ENCODE measurements at regions not wholly inside any gene's neighbourhood (a gene's known extent, or its start where the extent isn't known, plus 50 kb on each side); places are given as distances from the start of the nearest gene placed in this dataset.

GRCh38 chrX:10350981-10351380 lies 194.2 kb downstream of the CLCN4 start:
- H3K4me1 ChIP-seq, result no peaks in the 10 kb centered on the region
- no peaks in the 10 kb centered on the region for H3K27me3 ChIP-seq
- ATAC-seq, result no peak
- WGBS, 2 donors (ENCODE audit: low coverage in 1 of 2), result 60 to 66% methylated on average over 1 to 2 of the region's 3 CpGs
- no peak overlapping the region for H3K4me3 ChIP-seq
- H3K9me3 ChIP-seq, result no peaks in the 10 kb centered on the region
- H3K27ac ChIP-seq, result no peak overlapping the region
- TF ChIP-seq EP300 (IDR thresholded peaks at IDR 0.05) (no peak), CTCF (IDR thresholded peaks at IDR 0.05) (no peak), POLR2AphosphoS5 (IDR thresholded peaks at IDR 0.05) (no peak), POLR2A (IDR thresholded peaks at IDR 0.05) (no peak)
- H3K36me3 ChIP-seq, result no peaks in the 10 kb centered on the region

- WGBS, 2 donors (ENCODE audit: low coverage in 1 of 2), result 63% methylated on average over 1 of the region's 1 CpG; no CpG with 5 or more reads in 1 of the 2 donors
- no peak for TF ChIP-seq EP300 (IDR thresholded peaks at IDR 0.05)
- no peak for TF ChIP-seq POLR2A (IDR thresholded peaks at IDR 0.05)
- no peak for TF ChIP-seq CTCF (IDR thresholded peaks at IDR 0.05)
- TF ChIP-seq POLR2AphosphoS5 (IDR thresholded peaks at IDR 0.05), result no peak
These were observed 195.8 kb downstream of the CLCN4 start for GRCh38 chrX:10352536-10352935.

GRCh38 chrX:10356979-10357378 lies 200.2 kb downstream of the CLCN4 start:
- no peaks in the 10 kb centered on the region for H3K4me1 ChIP-seq
- TF ChIP-seq EP300 (IDR thresholded peaks at IDR 0.05), result no peak
- TF ChIP-seq POLR2AphosphoS5 (IDR thresholded peaks at IDR 0.05), result no peak
- TF ChIP-seq POLR2A (IDR thresholded peaks at IDR 0.05), result no peak
- no peaks in the 10 kb centered on the region for H3K27me3 ChIP-seq
- no peak for ATAC-seq
- H3K9me3 ChIP-seq, result no peaks in the 10 kb centered on the region
- no peak overlapping the region for H3K4me3 ChIP-seq
- H3K27ac ChIP-seq, result no peak overlapping the region
- H3K36me3 ChIP-seq, result no peaks in the 10 kb centered on the region
- WGBS, 2 donors (ENCODE audit: low coverage in 1 of 2), result 96% methylated on average over 3 of the region's 3 CpGs; no CpG with 5 or more reads in 1 of the 2 donors

More at GRCh38 chrX:10352536-10352935, 195.8 kb downstream of the CLCN4 start:
- no peaks in the 10 kb centered on the region for H3K36me3 ChIP-seq
- no peaks in the 10 kb centered on the region for H3K9me3 ChIP-seq
- no peak overlapping the region for H3K4me3 ChIP-seq
- no peaks in the 10 kb centered on the region for H3K27me3 ChIP-seq
- ATAC-seq, result no peak
- H3K27ac ChIP-seq, result no peak overlapping the region
- H3K4me1 ChIP-seq, result no peaks in the 10 kb centered on the region

GRCh38 chrX:10358958-10359357 lies 202.2 kb downstream of the CLCN4 start:
- H3K4me3 ChIP-seq, result no peak overlapping the region
- H3K4me1 ChIP-seq, result no peaks in the 10 kb centered on the region
- 83% methylated on average over 1 of the region's 2 CpGs; no CpG with 5 or more reads in 1 of the 2 donors for WGBS, 2 donors (ENCODE audit: low coverage in 1 of 2)
- H3K27me3 ChIP-seq, result no peaks in the 10 kb centered on the region
- ATAC-seq, result no peak
- H3K27ac ChIP-seq, result no peak overlapping the region
- H3K9me3 ChIP-seq, result no peaks in the 10 kb centered on the region
- H3K36me3 ChIP-seq, result no peaks in the 10 kb centered on the region
- TF ChIP-seq POLR2A (IDR thresholded peaks at IDR 0.05), result no peak
- no peak for TF ChIP-seq EP300 (IDR thresholded peaks at IDR 0.05)
- TF ChIP-seq CTCF (IDR thresholded peaks at IDR 0.05), result no peak
- no peak for TF ChIP-seq POLR2AphosphoS5 (IDR thresholded peaks at IDR 0.05)

GRCh38 chrX:10360116-10360515 lies 203.3 kb downstream of the CLCN4 start:
- H3K4me1 ChIP-seq, result no peaks in the 10 kb centered on the region
- no peak for ATAC-seq
- WGBS, 2 donors (ENCODE audit: low coverage in 1 of 2), result no CpG with 5 or more reads among the region's 5 CpGs
- H3K9me3 ChIP-seq, result no peaks in the 10 kb centered on the region
- no peak overlapping the region for H3K4me3 ChIP-seq
- no peaks in the 10 kb centered on the region for H3K27me3 ChIP-seq
- H3K27ac ChIP-seq, result no peak overlapping the region
- no peak for TF ChIP-seq CTCF (IDR thresholded peaks at IDR 0.05)
- TF ChIP-seq POLR2AphosphoS5 (IDR thresholded peaks at IDR 0.05), result no peak
- TF ChIP-seq POLR2A (IDR thresholded peaks at IDR 0.05), result no peak
- no peak for TF ChIP-seq EP300 (IDR thresholded peaks at IDR 0.05)
- H3K36me3 ChIP-seq, result no peaks in the 10 kb centered on the region
